BE2C (cell line): ENCODE measurements at regions not wholly inside any gene's neighbourhood (a gene's known extent, or its start where the extent isn't known, plus 50 kb on each side); places are given as distances from the start of the nearest gene placed in this dataset.

Source experiments
- DNase-seq: peaks from one replicate; pipeline ENCODE4 v3.0.0-alpha.2; 2020
- H3K27me3 ChIP-seq: fragments of 250-450 bp; sonication (Bioruptor Pico); 2 replicates; pipeline ENCODE4 v1.5.1; 2020; ENCODE audit warnings: mild to moderate bottlenecking
- H3K36me3 ChIP-seq: fragments of 250-450 bp; sonication (Bioruptor Pico); 2 replicates; pipeline ENCODE4 v1.5.1; 2020; ENCODE audit warnings: mild to moderate bottlenecking
- H3K4me1 ChIP-seq: fragments of 250-450 bp; sonication (Bioruptor Pico); 2 replicates; pipeline ENCODE4 v1.5.1; 2020
- H3K4me3 ChIP-seq: 2 replicates; pipeline ENCODE4 v1.5.1; 2011; ENCODE audit warnings: low read depth, low read length
- H3K9me3 ChIP-seq: fragments of 250-450 bp; sonication (Bioruptor Pico); 2 replicates; pipeline ENCODE4 v1.5.1; 2020
- CTCF ChIP-seq: IDR thresholded peaks from 2 replicates; pipeline ENCODE4 v1.5.1; 2012; ENCODE audit warnings: mild to moderate bottlenecking, low read depth, low read length

DNA sequence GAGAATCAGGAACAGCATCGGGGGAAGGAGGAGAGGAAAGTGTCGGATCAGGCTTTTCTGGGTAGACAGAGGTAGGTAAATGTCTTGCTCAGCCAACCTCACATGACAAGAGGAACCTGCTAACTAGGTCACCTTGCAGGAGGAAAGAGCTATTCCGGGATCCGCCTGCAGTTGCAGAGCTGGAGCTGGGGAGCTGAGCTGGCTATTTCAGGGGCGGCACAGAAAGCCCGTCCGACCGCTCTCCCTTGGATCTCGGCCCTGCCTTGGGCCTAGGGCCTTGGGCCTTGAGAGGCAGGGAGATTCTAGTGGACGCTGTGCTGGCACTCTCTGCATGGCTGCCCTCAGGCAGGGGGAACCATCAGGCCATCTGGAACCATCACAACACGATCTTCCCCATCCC, 56.5 kb upstream of the CTPS1 start:
- Histone ChIP-seq H3K27me3 (no peaks in the 10 kb centered on the region), H3K36me3 (no peaks in the 10 kb centered on the region), H3K4me3 (no peak overlapping the region), H3K9me3 (no peaks in the 10 kb centered on the region), H3K4me1 (no peaks in the 10 kb centered on the region)
- TF ChIP-seq CTCF: no peak
- peak; percentile 12 for DNase-seq

- H3K9me3 ChIP-seq: no peaks in the 10 kb centered on the region
- DNase-seq: no peak
- H3K4me3 ChIP-seq: no peak overlapping the region
- no peaks in the 10 kb centered on the region for H3K36me3 ChIP-seq
- TF ChIP-seq CTCF: no peak
- H3K4me1 ChIP-seq: no peaks in the 10 kb centered on the region
- no peaks in the 10 kb centered on the region for H3K27me3 ChIP-seq
These were observed 55.9 kb upstream of the CTPS1 start for GRCh38 chr1:40923511-40924020.

DNA sequence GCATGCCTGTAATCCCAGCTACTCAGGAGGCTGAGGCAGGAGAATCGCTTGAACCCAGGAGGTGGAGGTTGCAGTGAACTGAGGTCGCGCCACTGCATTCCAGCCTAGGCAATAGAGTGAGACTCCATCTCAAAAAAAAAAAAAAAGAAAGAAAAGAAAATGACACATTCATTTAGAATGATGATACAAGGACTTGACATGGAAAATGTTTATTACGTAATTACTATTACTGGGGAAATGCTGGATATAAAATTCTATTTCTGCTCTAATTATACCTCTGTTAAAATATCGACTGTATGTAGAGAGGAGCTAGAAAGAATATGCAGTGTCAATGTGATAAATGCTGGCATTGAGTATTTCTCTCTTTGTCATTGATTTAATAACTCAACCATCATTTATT, 54.7 kb upstream of the CTPS1 start:
- TF ChIP-seq CTCF: no peak
- no peaks in the 10 kb centered on the region for H3K4me1 ChIP-seq
- no peaks in the 10 kb centered on the region for H3K36me3 ChIP-seq
- no peak overlapping the region for H3K4me3 ChIP-seq
- no peak for DNase-seq
- no peaks in the 10 kb centered on the region for H3K27me3 ChIP-seq
- H3K9me3 ChIP-seq: no peaks in the 10 kb centered on the region

- Histone ChIP-seq H3K4me1 (no peaks in the 10 kb centered on the region), H3K36me3 (no peaks in the 10 kb centered on the region), H3K9me3 (no peaks in the 10 kb centered on the region), H3K27me3 (no peaks in the 10 kb centered on the region), H3K4me3 (no peak overlapping the region)
- TF ChIP-seq CTCF: no peak
- DNase-seq: no peak
These were observed 53.6 kb upstream of the CTPS1 start for GRCh38 chr1:40925834-40926410.

- Histone ChIP-seq H3K27me3 (no peaks in the 10 kb centered on the region), H3K4me3 (no peak overlapping the region), H3K36me3 (no peaks in the 10 kb centered on the region), H3K4me1 (no peaks in the 10 kb centered on the region), H3K9me3 (no peaks in the 10 kb centered on the region)
- no peak for TF ChIP-seq CTCF
- no peak for DNase-seq
These were observed 53.1 kb upstream of the CTPS1 start for GRCh38 chr1:40926441-40926840.

DNA sequence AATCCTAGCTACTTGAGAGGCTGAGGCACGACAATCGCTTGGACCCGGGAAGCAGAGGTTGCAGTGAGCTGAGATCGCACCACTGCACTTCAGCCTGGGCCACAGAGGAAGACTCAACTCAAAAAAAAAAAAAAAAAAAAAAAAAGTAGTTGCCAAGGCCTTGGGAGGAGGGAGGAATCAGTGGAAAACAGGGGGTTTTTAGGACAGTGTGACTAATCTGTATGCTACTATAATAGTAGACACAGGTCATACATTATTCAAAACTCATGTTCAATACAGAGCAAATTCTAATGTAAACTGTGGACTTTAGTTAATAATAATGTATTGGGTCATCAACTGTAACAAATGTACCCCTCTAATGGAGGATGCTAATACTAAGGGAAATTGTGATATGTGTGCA, 51.7 kb upstream of the CTPS1 start:
- Histone ChIP-seq H3K36me3 (no peaks in the 10 kb centered on the region), H3K4me1 (no peaks in the 10 kb centered on the region), H3K9me3 (no peaks in the 10 kb centered on the region), H3K4me3 (no peak overlapping the region), H3K27me3 (no peaks in the 10 kb centered on the region)
- TF ChIP-seq CTCF: no peak
- no peak for DNase-seq
